ENCODE measurements at regions not wholly inside any gene's neighbourhood (a gene's known extent, or its start where the extent isn't known, plus 50 kb on each side); places are given as distances from the start of the nearest gene placed in this dataset.
"Not testable (repeated sequence)": the region's sequence is repeated elsewhere in the genome, so short reads cannot be mapped to it uniquely, and the experiment has no call there.

GRCh38 chr18:71116535-71116934, 827.7 kb downstream of the SOCS6 start:
- DNase-seq (ENCODE audit: extremely low read depth in 1 of 2, low read depth in 1 of 2) = no peak

- no peak for DNase-seq (ENCODE audit: extremely low read depth in 1 of 2, low read depth in 1 of 2)
Measured at GRCh38 chr18:71115261-71115660, 826.4 kb downstream of the SOCS6 start.

- no peak for DNase-seq (ENCODE audit: extremely low read depth in 1 of 2, low read depth in 1 of 2)
Measured at GRCh38 chr18:71114550-71115210, 825.8 kb downstream of the SOCS6 start.

GRCh38 chr18:71107244-71107643, 818.4 kb downstream of the SOCS6 start:
- DNase-seq (ENCODE audit: extremely low read depth in 1 of 2, low read depth in 1 of 2) = no peak

GRCh38 chr18:71106701-71107100, 817.9 kb downstream of the SOCS6 start:
- DNase-seq (ENCODE audit: extremely low read depth in 1 of 2, low read depth in 1 of 2) = no peak

GRCh38 chr18:71105994-71106546, 817.2 kb downstream of the SOCS6 start:
- DNase-seq (ENCODE audit: extremely low read depth in 1 of 2, low read depth in 1 of 2) = no peak

GRCh38 chr18:71105078-71105819, 816.4 kb downstream of the SOCS6 start:
- DNase-seq (ENCODE audit: extremely low read depth in 1 of 2, low read depth in 1 of 2) = no peak

GRCh38 chr18:71079606-71080005, 790.8 kb downstream of the SOCS6 start:
- DNase-seq (ENCODE audit: extremely low read depth in 1 of 2, low read depth in 1 of 2) = no peak

GRCh38 chr18:71077451-71077850, 788.6 kb downstream of the SOCS6 start:
- DNase-seq (ENCODE audit: extremely low read depth in 1 of 2, low read depth in 1 of 2) = no peak

GRCh38 chr18:71075147-71075546, 786.3 kb downstream of the SOCS6 start:
- no peak for DNase-seq (ENCODE audit: extremely low read depth in 1 of 2, low read depth in 1 of 2)

GRCh38 chr18:71068338-71068737, 779.5 kb downstream of the SOCS6 start:
- DNase-seq (ENCODE audit: extremely low read depth in 1 of 2, low read depth in 1 of 2) = no peak

- no peak for DNase-seq (ENCODE audit: extremely low read depth in 1 of 2, low read depth in 1 of 2)
Measured at GRCh38 chr18:71049893-71050292, 761.0 kb downstream of the SOCS6 start.

GRCh38 chr18:71047882-71048281, 759.0 kb downstream of the SOCS6 start:
- no peak for DNase-seq (ENCODE audit: extremely low read depth in 1 of 2, low read depth in 1 of 2)

- no peak for DNase-seq (ENCODE audit: extremely low read depth in 1 of 2, low read depth in 1 of 2)
Measured at GRCh38 chr18:71045331-71046065, 756.7 kb downstream of the SOCS6 start.

- DNase-seq (ENCODE audit: extremely low read depth in 1 of 2, low read depth in 1 of 2) = no peak
Measured at GRCh38 chr18:71040161-71040560, 751.3 kb downstream of the SOCS6 start.

- no peak for DNase-seq (ENCODE audit: extremely low read depth in 1 of 2, low read depth in 1 of 2)
Measured at GRCh38 chr18:71038196-71038595, 749.4 kb downstream of the SOCS6 start.

- DNase-seq (ENCODE audit: extremely low read depth in 1 of 2, low read depth in 1 of 2) = no peak
Measured at GRCh38 chr18:71036783-71037182, 747.9 kb downstream of the SOCS6 start.

GRCh38 chr18:71031296-71032191, 742.7 kb downstream of the SOCS6 start:
- not testable (repeated sequence) for DNase-seq (ENCODE audit: extremely low read depth in 1 of 2, low read depth in 1 of 2)

GRCh38 chr18:71030085-71030484, 741.2 kb downstream of the SOCS6 start:
- DNase-seq (ENCODE audit: extremely low read depth in 1 of 2, low read depth in 1 of 2) = not testable (repeated sequence)

- DNase-seq (ENCODE audit: extremely low read depth in 1 of 2, low read depth in 1 of 2) = no peak
Measured at GRCh38 chr18:71028285-71028762, 739.5 kb downstream of the SOCS6 start.

All from stimulated activated CD8-positive, alpha-beta memory T cell treated with anti-CD3 and anti-CD28 coated beads, Interleukin-7, amount 100 ng/mL, for 48 hours (primary cell).